GM21526 (cell line): ENCODE measurements at regions not wholly inside any gene's neighbourhood (a gene's known extent, or its start where the extent isn't known, plus 50 kb on each side); places are given as distances from the start of the nearest gene placed in this dataset.

ENCODE experiments used
- ATAC-seq: cut with Tn5 transposase; IDR thresholded peaks from one replicate; pipeline ENCODE4 v1.9.1; 2021; ENCODE audit warnings: moderate library complexity; ENCODE audit not compliant: unreplicated experiment, low FRiP score

DNA sequence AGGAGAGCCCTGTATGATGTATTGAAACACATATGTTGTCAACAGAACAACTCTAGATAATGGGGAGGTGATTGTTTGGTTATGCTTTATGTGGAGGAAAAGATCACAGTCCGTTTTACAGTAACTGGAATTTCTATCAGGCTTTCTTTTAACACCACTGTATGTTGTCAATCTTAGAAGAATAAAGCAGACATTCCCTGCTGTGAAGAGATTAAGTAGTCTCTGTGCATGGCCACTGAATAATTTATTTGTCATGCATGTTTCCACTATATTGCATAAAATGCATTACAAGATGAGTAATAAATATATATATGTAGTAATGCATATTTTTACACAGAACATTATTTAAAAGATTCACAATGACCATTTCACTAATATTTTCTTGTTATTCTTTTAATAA lies 440.0 kb downstream of the ANKRD7 start:
- ATAC-seq: no peak

DNA sequence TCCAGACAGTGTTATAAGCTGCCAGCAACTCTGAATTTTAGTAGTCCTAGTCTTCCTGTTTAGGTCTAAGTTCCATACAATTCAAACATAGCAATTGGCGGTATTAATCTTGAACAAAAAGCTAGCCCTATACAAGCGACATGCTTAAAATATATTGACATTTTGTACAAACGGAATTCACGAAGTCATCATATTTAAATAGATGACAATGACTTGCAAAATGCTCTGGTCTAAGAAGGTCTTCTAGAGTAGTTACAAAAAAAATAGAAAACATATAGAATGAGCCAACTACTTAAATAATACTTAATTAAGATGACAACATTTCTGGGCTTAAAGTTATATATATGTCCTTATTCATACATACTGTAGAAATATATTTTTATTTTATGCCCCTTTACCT lies 446.6 kb downstream of the ANKRD7 start:
- no peak for ATAC-seq

DNA sequence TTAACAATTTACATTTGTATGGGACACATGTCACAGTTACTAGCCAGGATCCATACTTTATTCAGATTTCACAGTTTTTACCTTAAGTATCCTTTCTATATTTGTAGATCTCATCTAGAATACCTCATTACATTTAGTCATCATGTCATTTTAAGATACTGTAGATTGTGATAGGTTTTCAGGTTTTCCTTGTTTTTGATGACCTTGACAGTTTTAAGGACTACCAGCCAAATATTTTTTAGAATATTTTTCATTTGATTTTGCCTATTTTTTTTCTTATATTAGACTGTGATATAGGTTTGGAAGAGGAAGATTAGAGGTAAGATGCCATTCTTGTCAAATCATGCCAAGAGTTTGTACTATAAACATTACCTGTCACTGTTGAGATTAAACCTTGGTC lies 460.3 kb downstream of the ANKRD7 start:
- ATAC-seq: no peak

DNA sequence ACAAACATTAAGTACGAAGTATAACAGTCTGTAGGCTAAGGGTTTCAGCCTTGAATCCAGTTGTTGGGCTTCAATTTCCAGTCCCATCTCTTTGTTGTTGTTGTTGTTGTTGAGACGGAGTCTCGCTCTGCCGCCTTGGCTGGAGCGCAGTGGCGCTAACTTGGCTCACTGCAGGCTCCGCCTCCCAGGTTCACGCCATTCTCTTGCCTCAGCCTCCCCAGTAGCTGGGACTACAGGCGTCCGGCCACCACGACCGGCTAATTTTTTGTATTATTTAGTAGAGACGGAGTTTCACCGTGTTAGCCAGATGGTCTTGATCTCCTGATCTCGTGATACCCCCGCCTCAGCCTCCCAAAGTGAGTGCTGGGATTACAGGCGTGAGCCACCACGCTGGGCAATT lies 464.9 kb downstream of the ANKRD7 start:
- no peak for ATAC-seq

DNA sequence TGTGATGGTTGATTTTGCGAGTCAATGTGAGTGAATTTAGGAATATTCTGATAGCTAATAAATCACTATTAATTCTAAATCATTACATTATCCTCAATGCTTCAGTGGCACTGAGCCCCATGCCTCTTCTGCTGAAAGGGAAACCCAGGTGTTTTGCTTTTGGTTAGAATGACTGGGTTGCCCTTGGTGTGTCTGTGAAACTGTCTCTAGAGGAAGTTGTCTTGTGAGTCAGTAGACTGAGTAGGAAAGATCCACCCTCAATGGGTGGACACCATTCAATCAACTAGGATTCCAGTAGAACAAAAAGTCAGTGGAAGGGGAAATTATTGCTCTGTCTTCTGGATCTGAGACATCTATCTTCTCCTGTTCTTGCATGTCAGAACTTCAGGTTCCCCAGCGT lies 472.4 kb downstream of the ANKRD7 start:
- ATAC-seq: no peak

DNA sequence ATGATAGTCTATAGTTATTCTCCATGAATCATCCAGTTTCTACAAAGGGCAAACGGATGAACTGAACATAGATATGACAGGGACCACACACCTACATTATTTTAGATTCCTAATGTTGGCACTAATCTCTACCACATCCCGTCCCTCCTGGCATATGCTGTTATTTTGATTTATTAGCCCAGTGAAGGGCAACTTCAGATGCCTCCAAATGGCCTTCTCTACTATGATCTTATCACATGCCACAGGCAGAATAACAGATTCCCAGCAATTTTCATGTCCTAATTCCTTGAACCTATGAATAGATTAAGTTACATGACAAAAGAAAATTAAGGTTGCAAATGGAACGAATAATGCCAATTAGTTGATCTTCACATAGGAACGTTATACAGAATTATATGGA lies 474.7 kb downstream of the ANKRD7 start:
- ATAC-seq: no peak

DNA sequence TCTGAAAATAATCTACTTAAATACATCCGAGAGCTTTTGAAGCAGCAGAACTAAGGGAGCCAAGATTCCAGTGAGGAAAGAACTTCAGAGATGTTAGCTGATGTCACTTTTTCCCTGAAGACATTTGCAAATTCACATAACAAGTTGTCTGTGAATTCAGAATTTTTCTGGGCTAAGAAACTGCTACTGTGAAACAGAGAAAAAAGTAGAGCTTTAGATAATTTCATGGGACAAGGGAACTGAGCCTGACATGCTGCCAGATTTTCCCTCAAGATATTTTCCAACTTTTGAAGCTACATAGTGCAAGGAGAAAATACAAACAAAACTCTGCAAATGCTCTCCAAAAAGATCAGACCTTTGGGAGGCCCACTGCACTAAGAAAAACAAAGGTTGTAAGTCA lies 484.2 kb downstream of the ANKRD7 start:
- ATAC-seq: no peak

DNA sequence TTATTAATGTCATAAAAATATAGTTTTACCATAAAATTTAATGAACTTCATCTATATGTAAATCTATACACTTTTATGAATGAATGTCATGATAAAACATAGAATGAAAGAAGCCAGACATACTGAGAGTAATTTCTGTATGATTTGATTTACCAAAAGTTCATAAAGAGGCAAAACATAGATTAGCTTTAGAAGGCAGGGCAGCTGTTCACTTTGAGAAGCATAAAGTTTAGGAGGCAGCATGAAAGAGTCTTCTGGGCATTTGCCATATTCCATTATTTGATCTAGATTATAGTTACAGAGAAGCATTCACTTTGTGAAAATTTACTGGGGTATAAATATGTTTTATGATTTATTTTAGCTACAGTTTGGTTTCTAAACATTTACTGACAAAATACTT lies 487.2 kb downstream of the ANKRD7 start:
- ATAC-seq: no peak

DNA sequence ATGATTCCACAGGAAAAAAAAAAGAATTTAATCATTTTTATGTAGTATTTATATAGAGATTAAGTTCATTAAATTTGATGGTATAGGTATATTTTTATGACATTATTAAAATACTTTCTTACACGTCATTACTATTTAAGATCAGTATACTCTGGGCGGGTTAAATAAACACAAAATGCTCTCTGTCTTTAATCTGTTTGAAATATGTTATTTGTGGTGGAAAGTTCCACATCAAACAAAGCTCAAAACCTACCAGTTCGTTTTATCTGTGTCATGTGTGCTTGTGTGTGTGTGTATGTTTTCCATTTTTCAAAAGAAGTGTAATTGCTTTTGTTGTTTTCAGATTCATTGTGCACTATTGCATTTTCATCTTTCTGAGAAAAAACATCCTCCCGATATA lies 488.5 kb downstream of the ANKRD7 start:
- ATAC-seq: no peak

DNA sequence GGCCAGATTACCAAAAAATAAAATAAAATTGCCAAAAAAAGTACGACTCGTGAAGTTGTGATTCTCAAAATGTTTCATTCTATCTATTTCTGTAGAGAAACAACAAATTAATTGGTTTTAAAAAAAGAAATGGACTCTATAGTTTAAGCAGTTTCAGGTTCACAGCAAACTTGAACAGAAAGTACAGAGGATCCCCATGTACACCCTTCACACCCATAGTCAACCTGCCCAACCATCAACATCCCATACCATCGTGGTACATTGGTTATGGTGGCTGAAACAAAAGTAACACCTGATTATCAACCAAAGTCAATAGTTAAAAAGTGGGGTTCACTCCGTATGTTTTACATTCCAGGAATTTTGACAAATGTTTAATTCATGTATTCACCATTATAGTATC lies 496.1 kb downstream of the ANKRD7 start:
- no peak for ATAC-seq

DNA sequence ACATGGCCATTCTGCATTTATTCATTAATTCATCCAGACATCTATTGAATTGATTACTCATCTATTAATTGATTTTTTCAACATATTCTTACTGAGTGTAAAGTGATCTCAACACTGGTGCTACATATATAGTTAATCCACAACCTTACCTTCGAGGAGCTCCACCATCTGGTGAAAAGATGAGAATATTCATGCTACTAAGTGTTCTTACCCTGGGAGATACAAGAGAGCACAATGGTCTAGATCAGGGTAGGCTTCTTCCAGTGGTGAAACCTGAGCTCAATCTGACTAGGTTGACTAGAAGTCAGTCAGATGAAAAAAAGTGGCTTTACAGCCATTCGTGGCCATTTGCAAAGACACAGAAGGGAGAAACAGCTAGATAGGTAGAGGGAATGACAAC lies 507.4 kb downstream of the ANKRD7 start:
- no peak for ATAC-seq

DNA sequence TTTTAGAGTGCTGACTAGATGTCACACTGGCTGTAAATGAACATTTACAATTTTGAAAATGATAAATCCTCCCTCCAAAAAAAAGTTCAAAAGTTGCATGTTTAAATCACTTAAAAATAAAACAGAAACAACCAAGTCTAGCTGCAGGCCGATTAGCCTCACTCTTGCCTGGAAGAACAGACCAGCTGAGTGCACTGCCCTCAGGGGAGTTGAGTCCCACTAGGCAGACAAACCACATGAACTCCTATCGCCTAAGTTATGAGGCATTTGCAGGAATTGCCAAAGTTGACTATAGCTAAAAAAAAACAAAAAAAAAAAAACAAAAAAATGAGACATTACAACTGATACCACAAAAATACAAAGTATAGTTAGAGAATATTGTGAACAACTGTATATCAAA lies 510.0 kb downstream of the ANKRD7 start:
- ATAC-seq: no peak

DNA sequence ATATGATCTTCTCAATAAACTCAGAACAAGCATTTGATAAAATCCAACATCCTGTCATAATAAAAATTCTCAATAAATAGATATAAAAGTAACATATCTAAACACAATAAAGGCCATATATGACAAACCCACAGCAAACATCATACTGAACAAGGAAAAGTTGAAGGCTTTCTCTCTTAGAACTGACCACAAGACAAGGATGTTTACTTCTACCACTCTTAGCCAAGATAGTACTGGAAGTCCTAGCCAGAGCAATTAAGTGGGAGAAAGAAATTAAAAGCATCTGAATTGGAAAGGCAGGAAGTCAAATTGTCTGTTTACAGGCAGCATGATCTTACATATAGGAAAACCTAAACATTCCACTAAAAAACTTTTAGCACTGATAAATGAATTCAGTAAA lies 510.9 kb downstream of the ANKRD7 start:
- no peak for ATAC-seq

DNA sequence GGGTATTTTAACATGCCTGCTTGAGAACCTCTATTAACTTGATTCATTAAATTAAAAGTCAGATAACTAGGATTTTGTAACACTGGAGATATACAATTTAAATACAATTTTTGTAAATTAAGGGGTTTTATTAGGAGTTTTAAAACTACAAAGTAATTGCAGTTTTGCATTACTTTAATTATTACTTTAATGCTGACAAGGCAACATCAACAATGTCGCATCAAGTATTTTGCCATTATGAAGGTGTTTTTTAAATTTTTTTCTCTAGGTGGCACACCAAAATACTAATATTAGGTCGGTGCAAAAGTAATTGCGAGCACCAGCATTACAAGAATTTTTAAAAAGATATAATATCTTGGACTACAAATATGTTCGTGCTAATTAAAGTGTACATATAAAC lies 513.4 kb downstream of the ANKRD7 start:
- ATAC-seq: no peak

DNA sequence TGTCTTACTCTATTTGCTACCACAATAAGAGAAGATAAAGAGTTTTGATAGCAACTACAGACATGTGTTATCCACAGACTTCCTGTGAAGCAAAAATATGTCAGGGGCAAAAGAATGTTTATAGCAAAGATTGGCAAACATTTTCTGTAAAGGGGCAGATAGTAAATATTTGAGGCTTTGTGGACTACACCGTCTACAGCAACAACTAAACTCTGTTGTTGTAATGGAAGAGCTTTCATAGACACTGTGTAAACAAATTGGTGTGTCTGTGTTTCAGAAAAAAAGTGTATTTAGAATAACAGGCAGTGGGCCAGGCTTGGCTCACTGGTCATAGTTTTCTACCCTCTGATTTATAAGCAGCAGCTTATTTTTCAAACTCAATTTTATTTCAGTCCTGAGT lies 521.4 kb downstream of the ANKRD7 start:
- ATAC-seq: no peak

DNA sequence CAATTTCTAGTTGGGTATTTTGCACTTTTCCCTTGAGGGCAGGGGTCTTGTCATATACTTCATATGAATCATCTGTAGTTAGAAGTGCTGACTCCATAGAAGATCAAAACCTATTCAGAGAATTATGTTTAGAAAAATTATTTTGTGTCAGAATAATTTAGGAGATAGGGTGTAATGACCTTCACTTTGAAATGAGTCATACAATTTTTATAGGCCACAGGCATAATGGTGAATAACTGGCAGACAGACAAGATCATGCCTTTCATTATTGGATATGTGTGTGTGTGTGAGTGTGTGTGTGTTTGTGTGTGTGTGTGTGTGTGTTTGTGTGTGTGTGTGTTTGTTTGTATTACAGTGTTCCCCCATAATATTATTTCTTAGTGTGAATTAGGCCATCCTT lies 523.0 kb downstream of the ANKRD7 start:
- ATAC-seq: no peak

DNA sequence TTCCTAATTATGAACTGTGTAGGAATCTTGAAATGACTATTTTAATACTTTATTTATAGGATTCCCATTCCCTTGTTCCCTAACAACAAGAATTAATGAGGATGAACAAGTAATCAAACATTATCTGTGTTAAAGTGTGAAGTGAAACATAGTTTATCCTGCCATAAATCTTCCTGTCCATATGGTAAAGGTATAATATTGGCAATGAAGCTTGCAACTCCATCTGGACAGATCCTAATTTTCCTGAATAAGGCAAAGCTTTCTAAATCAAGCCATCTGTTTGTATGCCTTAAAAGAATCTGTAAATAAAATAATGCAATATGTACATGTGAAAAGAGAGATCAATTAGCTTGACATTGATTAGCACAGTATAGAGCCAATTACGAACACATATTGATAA lies 529.0 kb downstream of the ANKRD7 start:
- ATAC-seq: no peak

DNA sequence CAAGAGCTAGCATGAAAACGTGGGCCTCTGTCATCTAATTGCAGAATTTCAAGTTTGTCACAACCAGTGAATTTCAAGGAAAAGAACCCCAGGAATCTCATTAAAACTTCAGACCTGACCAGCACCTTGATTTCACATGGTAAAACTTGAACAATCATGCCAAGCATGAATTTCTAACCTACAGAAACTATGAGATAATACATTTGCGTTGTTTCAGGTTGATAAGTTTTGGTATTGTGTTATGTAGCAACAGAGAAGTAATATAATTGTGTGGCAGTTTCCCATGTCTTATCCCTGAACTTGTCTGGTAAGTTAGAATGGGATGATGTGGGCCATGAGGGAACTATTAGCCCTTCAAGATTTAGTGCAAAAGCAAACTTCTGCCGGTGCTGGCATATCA lies 530.1 kb downstream of the ANKRD7 start:
- ATAC-seq: no peak

DNA sequence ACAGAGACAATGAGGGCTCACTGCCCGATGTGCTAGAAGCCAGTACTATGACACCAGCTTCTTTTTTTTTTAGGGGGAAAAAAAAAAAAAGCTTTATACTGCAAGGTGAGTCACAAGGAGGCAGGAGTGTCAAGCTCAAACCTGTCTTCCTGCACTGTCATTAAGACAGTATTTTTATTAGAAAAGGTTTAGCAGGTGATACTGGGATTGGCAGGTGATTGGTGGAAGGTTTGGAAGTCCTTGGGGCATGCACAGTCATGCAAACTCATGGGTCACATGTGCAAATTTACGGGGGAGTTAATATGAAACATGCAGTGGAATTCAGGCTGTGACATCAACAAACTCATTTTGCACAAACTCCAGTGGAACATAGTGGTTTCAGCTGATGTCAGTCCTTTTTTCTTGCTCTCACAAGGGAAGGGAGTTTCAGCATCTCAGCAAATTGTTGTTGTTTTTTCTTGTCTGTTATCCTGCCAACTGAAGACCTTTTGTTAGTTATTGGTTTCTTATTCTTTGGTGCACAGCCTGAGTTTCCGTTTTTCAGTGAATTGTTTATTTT lies 530.6 kb downstream of the ANKRD7 start:
- no peak for ATAC-seq

DNA sequence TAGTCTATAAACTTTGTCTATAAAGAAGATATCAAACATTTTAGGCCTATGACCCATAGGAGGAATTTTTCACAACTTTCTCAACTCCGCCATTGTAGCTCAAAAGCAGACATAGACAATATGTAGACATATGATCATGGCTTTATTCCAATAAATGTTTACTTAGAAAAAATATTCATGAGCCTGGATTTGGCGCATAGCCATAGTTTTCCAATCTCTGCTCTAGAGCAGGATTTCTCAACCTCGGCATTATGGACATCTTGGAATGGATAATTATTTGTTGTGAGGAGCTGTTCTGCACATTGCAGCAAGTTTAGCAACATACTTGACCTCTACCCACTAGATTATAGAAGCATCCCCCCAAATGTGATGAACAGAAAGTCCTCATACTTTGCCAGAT lies 532.6 kb downstream of the ANKRD7 start:
- ATAC-seq: no peak

DNA sequence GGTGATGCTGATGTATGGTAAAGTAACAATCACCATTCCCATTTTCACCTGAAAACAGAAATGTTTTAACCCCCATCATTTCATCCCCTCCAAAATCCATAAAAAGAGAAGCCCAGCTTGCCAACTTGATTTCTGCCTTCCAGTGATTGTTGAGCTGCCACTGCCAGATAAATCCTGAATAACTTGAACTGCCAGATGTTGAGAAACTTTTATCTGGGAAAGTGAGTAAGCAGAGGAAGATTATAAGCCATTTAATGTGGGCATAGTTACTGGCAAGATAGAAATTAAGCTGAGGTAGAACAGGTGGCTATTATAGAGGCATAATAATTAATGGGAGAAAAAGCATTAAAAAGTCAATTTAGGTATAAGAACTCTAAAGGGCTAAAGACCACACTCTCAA lies 534.1 kb downstream of the ANKRD7 start:
- no peak for ATAC-seq

DNA sequence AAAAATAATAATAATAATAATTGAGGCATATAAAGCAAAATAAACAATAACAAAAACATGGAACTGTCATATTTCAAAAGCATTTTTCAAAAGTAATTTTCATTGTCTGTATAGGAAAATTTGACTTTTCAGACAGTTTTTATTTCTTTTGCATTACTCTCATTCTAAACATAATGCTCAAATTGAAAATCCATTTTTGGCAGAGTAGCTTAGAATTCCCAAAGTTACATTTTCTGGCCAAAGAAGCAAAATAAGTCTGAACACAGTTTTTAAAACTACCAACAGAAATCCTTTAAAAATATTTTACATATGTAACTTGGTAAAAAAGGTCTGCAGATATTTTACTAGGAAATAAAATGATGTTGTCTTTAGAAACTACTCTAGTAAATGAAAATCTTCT lies 535.4 kb downstream of the ANKRD7 start:
- ATAC-seq: no peak

DNA sequence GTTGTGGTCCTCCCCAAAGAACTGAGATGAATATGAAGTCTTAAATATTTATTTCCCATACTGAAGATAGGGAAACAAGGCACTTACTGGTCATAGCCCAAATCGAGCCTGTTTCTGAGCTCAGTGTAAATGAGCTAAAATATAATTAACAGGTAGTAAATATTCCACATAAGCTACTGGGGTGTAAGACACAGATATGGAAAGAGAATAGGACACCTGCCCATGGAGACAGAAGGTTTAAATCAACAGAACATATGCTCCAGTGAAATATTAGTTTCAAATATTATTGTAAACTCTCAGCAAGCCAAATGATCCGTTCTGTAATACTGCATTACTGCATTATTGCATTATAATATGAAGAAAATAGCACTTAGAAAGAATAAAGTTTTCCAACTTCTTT lies 537.9 kb downstream of the ANKRD7 start:
- no peak for ATAC-seq
